LHCN-M2 (cell line): ENCODE measurements at regions not wholly inside any gene's neighbourhood (a gene's known extent, or its start where the extent isn't known, plus 50 kb on each side); places are given as distances from the start of the nearest gene placed in this dataset.

Source experiments
- DNase-seq: peaks from one replicate; pipeline ENCODE4 v3.0.0-alpha.2; 2012; ENCODE audit warnings: low read depth

GRCh38 chr10:130429809-130430208 lies 293.6 kb downstream of the GLRX3 start:
- DNase-seq: no peak

- no peak for DNase-seq
These were observed 294.1 kb downstream of the GLRX3 start for GRCh38 chr10:130430291-130430690.

DNA sequence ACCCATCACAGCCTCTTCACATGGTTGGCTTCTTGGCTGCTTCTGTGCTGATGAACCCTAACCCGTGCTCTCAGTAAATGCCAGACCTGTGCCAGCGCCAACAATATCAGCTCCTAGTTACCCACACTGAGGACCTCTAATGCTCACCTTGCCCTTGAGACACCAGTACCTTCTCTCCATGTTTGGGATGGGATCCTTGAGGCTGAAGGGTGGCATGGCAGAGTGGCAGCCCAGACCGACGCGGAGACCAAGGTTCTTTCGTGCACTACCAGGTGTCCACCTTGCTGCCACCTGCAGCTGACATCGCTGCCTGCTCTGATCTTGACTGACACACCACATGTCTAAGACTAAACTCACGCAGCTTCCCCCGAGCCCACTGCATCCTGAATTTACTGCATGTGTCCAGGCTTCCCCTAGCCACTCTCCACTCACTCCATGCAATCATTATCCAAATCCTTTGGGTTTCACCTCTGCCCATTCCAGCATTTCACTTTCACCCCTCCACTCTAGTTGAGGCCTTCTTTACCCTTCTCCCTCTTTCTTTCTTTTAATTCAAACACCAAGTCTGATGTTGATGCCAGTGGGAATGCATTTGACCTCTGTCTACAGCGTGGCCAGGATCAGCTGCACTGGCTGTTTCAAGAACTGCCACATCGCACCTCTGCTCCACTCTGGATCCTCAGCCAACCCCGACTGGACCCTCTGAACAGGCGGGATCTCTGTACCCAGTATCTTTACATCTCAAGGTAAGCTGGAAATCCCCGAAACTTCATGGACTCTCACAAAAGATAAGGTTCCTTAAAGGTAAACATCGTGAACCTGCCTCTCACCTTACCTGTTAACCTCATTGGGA lies 294.9 kb downstream of the GLRX3 start:
- no peak for DNase-seq

GRCh38 chr10:130432271-130432670 lies 296.1 kb downstream of the GLRX3 start:
- DNase-seq: no peak

GRCh38 chr10:130432850-130433249 lies 296.7 kb downstream of the GLRX3 start:
- no peak for DNase-seq

DNA sequence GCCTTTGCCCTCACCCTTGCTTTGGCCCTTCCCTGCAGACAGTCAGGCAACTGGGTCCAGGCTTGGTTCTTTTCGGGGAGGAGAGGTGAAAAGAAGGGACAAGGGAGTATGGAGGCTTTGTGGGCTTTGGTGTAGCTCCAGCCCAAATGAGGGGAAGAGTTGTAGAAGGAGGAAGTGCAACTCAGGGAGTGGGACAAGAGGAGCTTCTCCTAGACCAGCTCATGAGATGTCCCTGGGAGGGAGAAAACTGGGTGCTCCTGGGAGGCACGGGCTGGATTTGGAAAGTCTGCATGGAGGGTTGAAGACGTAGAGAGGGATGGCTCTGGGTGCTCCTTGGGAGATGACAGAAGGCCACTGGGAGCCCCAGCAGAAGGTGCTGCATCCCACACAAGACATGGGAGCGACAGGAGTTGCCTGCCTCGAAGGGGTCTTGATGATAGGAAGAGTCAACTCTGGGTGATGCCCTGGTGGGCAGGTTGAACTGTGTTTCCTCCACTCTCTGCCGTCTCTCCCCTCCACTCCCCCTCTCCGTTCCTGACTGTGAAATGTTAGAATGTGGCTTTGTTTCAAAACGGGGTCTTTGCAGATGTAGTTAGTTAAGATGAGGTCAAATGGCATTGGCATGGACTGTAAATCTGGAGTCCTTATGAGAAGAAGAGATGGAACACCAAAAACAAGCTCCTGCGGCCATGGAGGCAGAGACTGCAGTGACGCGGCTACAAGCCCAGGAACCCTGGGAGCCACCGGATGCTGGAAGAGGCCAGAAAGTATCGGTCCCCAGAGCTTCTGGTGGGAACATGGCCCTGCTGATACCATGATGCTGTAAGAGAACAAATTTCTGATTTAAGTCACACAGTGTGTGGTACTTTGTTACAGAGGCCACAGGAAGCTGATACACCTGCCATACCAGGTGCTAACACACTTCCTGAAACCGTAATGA lies 298.5 kb downstream of the GLRX3 start:
- no peak for DNase-seq

DNA sequence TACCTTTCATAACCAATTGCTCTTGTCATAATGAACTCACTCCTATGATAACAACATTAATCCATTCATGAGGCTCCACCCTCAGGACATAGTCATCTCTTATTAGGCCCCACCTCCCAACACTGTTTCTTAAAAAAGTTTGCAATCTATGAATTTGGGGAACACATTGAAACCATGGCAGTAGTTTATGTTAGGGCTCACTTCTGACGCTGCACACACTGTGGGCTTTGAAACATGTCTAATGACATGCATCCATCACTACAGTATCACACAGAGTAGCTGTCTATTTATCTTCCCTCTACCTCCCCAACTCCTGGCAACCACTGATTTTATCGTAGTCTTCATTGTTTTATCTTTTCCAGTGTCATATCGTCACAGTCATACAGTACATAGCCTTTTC lies 299.8 kb downstream of the GLRX3 start:
- no peak for DNase-seq

GRCh38 chr10:130438861-130439260 lies 302.7 kb downstream of the GLRX3 start:
- no peak for DNase-seq

GRCh38 chr10:130439766-130440165 lies 303.6 kb downstream of the GLRX3 start:
- no peak for DNase-seq

DNA sequence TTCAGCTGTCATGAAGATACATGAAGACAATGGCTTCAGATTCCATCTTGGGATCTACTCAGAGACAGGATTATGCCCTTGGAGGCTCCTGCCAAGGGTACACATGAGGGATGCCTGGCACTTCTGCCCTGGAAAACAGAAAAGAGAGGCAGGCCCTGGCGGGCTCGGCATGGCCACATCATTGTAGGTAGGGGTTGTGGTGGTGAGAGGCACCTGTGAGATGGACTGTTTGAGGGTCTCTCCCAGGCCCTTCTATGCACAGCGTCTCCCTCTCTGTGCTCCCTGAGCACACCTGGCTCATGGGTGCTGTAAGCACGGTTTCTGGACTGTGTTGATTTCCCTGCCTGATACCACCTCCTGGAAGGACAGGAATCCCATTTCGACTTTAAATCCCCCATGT lies 304.3 kb downstream of the GLRX3 start:
- no peak for DNase-seq

DNA sequence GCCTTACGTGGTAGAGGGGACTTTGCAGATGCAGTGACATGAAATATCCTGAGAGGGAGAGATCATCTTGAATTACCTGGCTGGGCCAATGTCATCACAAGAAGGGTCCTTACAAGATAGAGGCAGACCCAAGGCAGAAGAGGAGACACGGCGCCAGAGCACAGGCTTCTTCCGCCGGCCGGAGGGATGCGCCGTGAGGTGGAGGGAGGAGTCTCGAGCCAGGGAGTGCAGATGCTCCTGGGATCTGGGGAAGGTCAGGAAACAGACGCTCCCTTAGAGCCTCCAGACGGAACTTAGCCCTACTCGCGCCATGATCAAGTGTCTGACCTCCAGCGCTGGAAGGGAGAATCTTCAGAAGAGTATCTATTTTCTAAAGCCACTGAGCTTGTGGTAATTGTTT lies 304.8 kb downstream of the GLRX3 start:
- no peak for DNase-seq

GRCh38 chr10:130443066-130443465 lies 306.9 kb downstream of the GLRX3 start:
- no peak for DNase-seq

GRCh38 chr10:130453036-130453720 lies 317.0 kb downstream of the GLRX3 start:
- no peak for DNase-seq

DNA sequence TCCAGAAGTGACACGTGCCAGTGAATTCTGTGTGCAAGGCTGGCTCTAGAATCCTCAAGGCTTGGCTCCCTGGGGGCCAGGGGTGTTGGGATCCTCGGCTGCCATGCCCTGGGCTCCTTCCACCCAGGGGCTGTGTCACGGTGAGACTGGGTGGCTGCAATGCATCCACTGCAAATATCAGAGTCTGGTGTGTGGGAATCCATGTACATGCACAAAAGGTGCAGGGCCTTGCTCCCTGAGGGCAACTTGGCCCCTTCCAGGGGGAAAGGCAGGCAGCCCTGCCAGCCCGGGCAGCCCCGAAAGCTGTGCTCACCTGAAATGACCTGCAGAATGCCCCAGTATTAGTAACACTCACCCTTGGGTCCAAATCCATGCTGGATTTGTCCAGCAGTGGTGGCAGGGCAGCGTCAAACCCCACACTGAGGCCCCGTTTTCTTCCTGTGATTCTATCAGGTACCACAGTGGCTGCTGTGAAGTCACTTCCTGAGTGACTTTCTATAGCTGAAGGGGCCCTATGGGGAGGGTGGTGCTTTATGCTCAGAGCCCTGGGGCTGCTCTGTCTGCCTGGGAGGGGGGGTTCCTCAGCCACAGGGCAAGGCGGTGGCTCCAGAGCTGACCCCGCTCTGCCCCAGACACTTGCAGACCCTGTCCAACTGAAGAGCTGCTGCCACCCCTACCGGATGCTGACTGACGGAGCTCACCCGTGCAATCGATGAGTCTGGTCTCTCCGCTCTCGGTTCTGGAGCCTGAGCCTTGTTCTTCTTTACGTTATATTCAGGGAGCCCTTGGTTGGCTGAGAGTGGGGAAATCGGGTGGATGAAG lies 317.7 kb downstream of the GLRX3 start:
- DNase-seq: no peak

GRCh38 chr10:130454543-130455000 lies 318.4 kb downstream of the GLRX3 start:
- no peak for DNase-seq

GRCh38 chr10:130455111-130455695 lies 319.0 kb downstream of the GLRX3 start:
- no peak for DNase-seq

GRCh38 chr10:130455791-130456190 lies 319.6 kb downstream of the GLRX3 start:
- DNase-seq: no peak

DNA sequence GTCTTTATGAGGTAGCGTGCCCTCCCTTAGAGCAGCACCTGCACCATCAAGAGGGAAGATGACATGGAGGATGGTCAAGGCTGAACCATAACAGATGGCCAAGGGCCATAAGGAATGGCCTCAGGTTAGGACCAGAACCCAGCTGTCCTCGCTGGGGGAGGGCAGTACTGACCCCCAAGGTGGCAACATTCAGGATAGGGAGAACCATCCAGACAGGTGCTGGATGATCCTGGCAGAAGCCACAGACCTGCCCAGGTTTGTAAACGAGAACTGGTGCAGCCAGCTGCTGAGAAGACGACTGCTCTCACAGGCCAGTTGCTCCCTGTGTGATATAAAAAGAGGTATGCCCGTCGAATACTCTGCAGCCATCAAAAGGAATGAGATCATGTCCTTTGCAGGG lies 320.4 kb downstream of the GLRX3 start:
- DNase-seq: no peak

- DNase-seq: no peak
These were observed 322.3 kb downstream of the GLRX3 start for GRCh38 chr10:130458509-130458908.

GRCh38 chr10:130459011-130459410 lies 322.8 kb downstream of the GLRX3 start:
- DNase-seq: no peak
